HEK293 (cell line): ENCODE measurements at regions not wholly inside any gene's neighbourhood (a gene's known extent, or its start where the extent isn't known, plus 50 kb on each side); places are given as distances from the start of the nearest gene placed in this dataset.

ENCODE experiments used
- CTCF ChIA-PET: fragments of 350-600 bp; formaldehyde crosslinking; extraction: SDS; loops from one replicate; lab custom pipeline; 2021; ENCODE audit warnings: antibody characterized with exemption; lab: Yijun Ruan, JAX
- POLR2A ChIA-PET: fragments of 300-600 bp; formaldehyde crosslinking; extraction: SDS; loops from one replicate; lab custom pipeline; 2020; ENCODE audit warnings: antibody characterized with exemption, inconsistent platforms; lab: Yijun Ruan, JAX
- H3K27ac ChIP-seq: fragments of 200-500 bp; sonication (Bioruptor generic); 2 replicates; pipeline ENCODE4 v1.5.1; 2014; ENCODE audit warnings: low read depth, low read length, control low read depth, inconsistent platforms; ENCODE audit errors: extremely low read depth
- H3K36me3 ChIP-seq, 2 experiments: fragments of 200-500 bp in 1 of 2; sonication (Bioruptor generic) in 1 of 2; 1 replicate in 1 of 2; 2 replicates in 1 of 2; pipeline ENCODE4 v1.5.1; 2014 to 2017; ENCODE audit warnings: inconsistent platforms in 2 of 2, low read length in 2 of 2; ENCODE audit not compliant: control insufficient read depth in 2 of 2, insufficient read depth in 1 of 2
- H3K4me1 ChIP-seq: fragments of 200-500 bp; sonication (Bioruptor generic); 2 replicates; pipeline ENCODE4 v1.5.1; 2014; ENCODE audit warnings: mild to moderate bottlenecking, low read length, inconsistent platforms; ENCODE audit not compliant: control insufficient read depth, insufficient read depth
- H3K4me3 ChIP-seq: 2 replicates; pipeline ENCODE4 v1.5.1; 2011; ENCODE audit warnings: low read depth, mild to moderate bottlenecking, control low read depth, low read length, moderate library complexity
- H3K9me3 ChIP-seq: fragments of 200-500 bp; sonication (Bioruptor generic); 2 replicates; pipeline ENCODE4 v1.5.1; 2014; ENCODE audit warnings: low read depth, low read length, inconsistent platforms; ENCODE audit not compliant: control insufficient read depth, insufficient read depth
- ATF2 ChIP-seq: fragments of 450-650 bp; formaldehyde crosslinking; IDR thresholded peaks from 2 replicates; pipeline ENCODE4 v1.5.1; 2016; ENCODE audit warnings: missing biosample characterization, missing genetic modification characterization, low read depth
- OVOL3 ChIP-seq: fragments of 450-650 bp; formaldehyde crosslinking; IDR thresholded peaks from 2 replicates; pipeline ENCODE4 v1.5.1; 2016; ENCODE audit warnings: missing biosample characterization, missing genetic modification characterization
- RBAK ChIP-seq: fragments of 450-650 bp; formaldehyde crosslinking; IDR thresholded peaks from 2 replicates; pipeline ENCODE4 v1.5.1; 2016; ENCODE audit warnings: missing biosample characterization, missing genetic modification characterization
- ZBTB48 ChIP-seq: fragments of 450-650 bp; formaldehyde crosslinking; IDR thresholded peaks from 2 replicates; pipeline ENCODE4 v1.5.1; 2016; ENCODE audit warnings: missing biosample characterization, missing genetic modification characterization
- ZBTB8A ChIP-seq: fragments of 450-650 bp; formaldehyde crosslinking; IDR thresholded peaks from 2 replicates; pipeline ENCODE4 v1.5.1; 2016; ENCODE audit warnings: missing biosample characterization, missing genetic modification characterization
- ZFP37 ChIP-seq: fragments of 450-650 bp; formaldehyde crosslinking; IDR thresholded peaks from 2 replicates; pipeline ENCODE4 v1.5.1; 2016; ENCODE audit warnings: missing biosample characterization, missing genetic modification characterization
- ZNF121 ChIP-seq: fragments of 450-650 bp; formaldehyde crosslinking; IDR thresholded peaks from 2 replicates; pipeline ENCODE4 v1.5.1; 2016; ENCODE audit warnings: missing biosample characterization, missing genetic modification characterization
- ZNF148 ChIP-seq: fragments of 450-650 bp; formaldehyde crosslinking; IDR thresholded peaks from 2 replicates; pipeline ENCODE4 v1.5.0; 2017; ENCODE audit warnings: missing biosample characterization, missing genetic modification characterization, borderline replicate concordance
- ZNF202 ChIP-seq: fragments of 450-650 bp; formaldehyde crosslinking; IDR thresholded peaks from 2 replicates; pipeline ENCODE4 v1.5.1; 2016; ENCODE audit warnings: missing biosample characterization, missing genetic modification characterization, borderline replicate concordance
- ZNF362 ChIP-seq: fragments of 450-650 bp; formaldehyde crosslinking; IDR thresholded peaks from 2 replicates; pipeline ENCODE4 v1.5.1; 2016; ENCODE audit warnings: missing biosample characterization, missing genetic modification characterization
- ZNF366 ChIP-seq: fragments of 450-650 bp; formaldehyde crosslinking; conservative IDR thresholded peaks from 2 replicates; pipeline ENCODE4 v1.5.1; 2016; ENCODE audit warnings: missing biosample characterization, missing genetic modification characterization
- ZNF530 ChIP-seq: fragments of 450-650 bp; formaldehyde crosslinking; IDR thresholded peaks from 2 replicates; pipeline ENCODE4 v1.5.1; 2016; ENCODE audit warnings: low read depth, missing biosample characterization, missing genetic modification characterization
- ZNF585B ChIP-seq: fragments of 450-650 bp; formaldehyde crosslinking; IDR thresholded peaks from 2 replicates; pipeline ENCODE4 v1.5.1; 2016; ENCODE audit warnings: missing biosample characterization, missing genetic modification characterization
- ZNF626 ChIP-seq: fragments of 450-650 bp; sonication (Bioruptor Pico); formaldehyde crosslinking; IDR thresholded peaks from 2 replicates; pipeline ENCODE4 v1.5.1; 2018; ENCODE audit warnings: missing biosample characterization, missing genetic modification characterization, inconsistent platforms
- ZNF654 ChIP-seq: fragments of 450-650 bp; formaldehyde crosslinking; IDR thresholded peaks from 2 replicates; pipeline ENCODE4 v1.5.1; 2016; ENCODE audit warnings: low read depth, missing biosample characterization, missing genetic modification characterization
- ZNF658 ChIP-seq: fragments of 450-650 bp; formaldehyde crosslinking; IDR thresholded peaks from 2 replicates; pipeline ENCODE4; 2016; ENCODE audit warnings: missing biosample characterization, missing genetic modification characterization
- ZNF701 ChIP-seq: fragments of 450-650 bp; formaldehyde crosslinking; IDR thresholded peaks from 2 replicates; pipeline ENCODE4 v1.5.1; 2016; ENCODE audit warnings: missing biosample characterization, missing genetic modification characterization
- ZNF707 ChIP-seq: fragments of 450-650 bp; formaldehyde crosslinking; IDR thresholded peaks from 2 replicates; pipeline ENCODE4 v1.5.1; 2016; ENCODE audit warnings: missing biosample characterization, missing genetic modification characterization
- ZNF76 ChIP-seq: fragments of 450-650 bp; formaldehyde crosslinking; IDR thresholded peaks from 2 replicates; pipeline ENCODE4; 2016; ENCODE audit warnings: low read depth, missing biosample characterization, missing genetic modification characterization, borderline replicate concordance
- ZNF830 ChIP-seq: fragments of 450-650 bp; IDR thresholded peaks from 2 replicates; pipeline ENCODE4 v1.5.0; 2018; ENCODE audit warnings: missing biosample characterization, missing genetic modification characterization, low read depth, mild to moderate bottlenecking, moderate library complexity
- ZSCAN18 ChIP-seq: fragments of 450-650 bp; formaldehyde crosslinking; IDR thresholded peaks from 2 replicates; pipeline ENCODE4 v1.5.1; 2016; ENCODE audit warnings: missing biosample characterization, missing genetic modification characterization

GRCh38 chr19:34104557-34104956 lies 67.7 kb upstream of the LSM14A start:
- no peak for TF ChIP-seq ZNF626 (tag by site-specific recombination)
- no peak for TF ChIP-seq ZNF830 (tag by site-specific recombination)
- no peak for TF ChIP-seq ZNF366 (tag by site-specific recombination)
- no peak for TF ChIP-seq ZNF658
- TF ChIP-seq ZNF148 = no peak
- no peak for TF ChIP-seq ZNF76 (tag by site-specific recombination)
- TF ChIP-seq OVOL3 (tag by site-specific recombination) = no peak
- TF ChIP-seq ZNF530 = no peak
- TF ChIP-seq ZNF585B = no peak
- TF ChIP-seq ZFP37 (tag by site-specific recombination) = no peak
- no peak for TF ChIP-seq ZBTB8A (tag by site-specific recombination)
- TF ChIP-seq ZNF654 = no peak
- no peak for TF ChIP-seq ZNF202 (tag by site-specific recombination)
- ChIA-PET CTCF (interaction anchor here (0.9 to 9.3 kb wide), 10 partner anchors 8 to 326 kb away, joined by 3 to 112 read pairs (median 4); no protein-coding TSS in a partner anchor), POLR2A (no interaction called here)

DNA sequence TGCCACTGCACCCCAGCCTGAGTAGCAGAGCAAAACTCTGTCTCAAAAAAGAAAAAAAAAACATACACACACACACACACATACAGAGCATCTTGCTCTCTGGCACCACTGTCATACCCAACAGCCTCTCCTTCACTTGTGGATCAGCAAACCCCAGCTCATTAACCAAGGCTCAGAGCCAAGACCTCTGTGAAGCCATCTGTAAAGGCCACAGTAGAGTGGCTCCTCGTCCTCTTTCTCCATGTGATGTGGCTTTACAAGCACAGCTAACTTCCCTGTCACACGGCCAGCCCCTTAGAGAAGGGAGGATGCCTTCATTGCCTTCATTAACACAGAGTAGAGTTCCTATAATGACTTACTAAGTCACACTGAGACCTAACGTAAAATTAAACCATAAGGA lies 62.7 kb upstream of the LSM14A start:
- no peak overlapping the region for H3K4me3 ChIP-seq
- ChIA-PET CTCF (interaction anchor here (0.6 to 9.3 kb wide), 10 partner anchors 8 to 566 kb away, joined by 3 to 89 read pairs (median 4); no protein-coding TSS in a partner anchor), POLR2A (no interaction called here)
- no peak overlapping the region for H3K27ac ChIP-seq
- H3K36me3 ChIP-seq = no peaks in the 10 kb centered on the region; a peak in 1 of 3 replicates
- no peaks in the 10 kb centered on the region for H3K9me3 ChIP-seq
- no peaks in the 10 kb centered on the region; the same call in 1 of the 2 replicates for H3K4me1 ChIP-seq
- no peak for TF ChIP-seq ATF2 (tag by site-specific recombination)
- no peak for TF ChIP-seq ZNF121 (tag by site-specific recombination)
- 0 out of 2 replicates have a peak, but pooled peaks have one; percentile 33 for TF ChIP-seq ZNF362
- no peak for TF ChIP-seq ZNF707
- TF ChIP-seq RBAK (tag by site-specific recombination) = no peak
- no peak for TF ChIP-seq ZSCAN18 (tag by site-specific recombination)
- no peak for TF ChIP-seq ZBTB48 (tag by site-specific recombination)
- no peak for TF ChIP-seq ZNF701 (tag by site-specific recombination)

More at GRCh38 chr19:34104557-34104956, 67.7 kb upstream of the LSM14A start:
- H3K4me1 ChIP-seq = no peaks in the 10 kb centered on the region
- H3K9me3 ChIP-seq = no peaks in the 10 kb centered on the region
- no peak overlapping the region for H3K4me3 ChIP-seq
- no peak overlapping the region for H3K27ac ChIP-seq
- no peaks in the 10 kb centered on the region for H3K36me3 ChIP-seq
